ENCODE measurements at regions not wholly inside any gene's neighbourhood (a gene's known extent, or its start where the extent isn't known, plus 50 kb on each side); places are given as distances from the start of the nearest gene placed in this dataset.

DNA sequence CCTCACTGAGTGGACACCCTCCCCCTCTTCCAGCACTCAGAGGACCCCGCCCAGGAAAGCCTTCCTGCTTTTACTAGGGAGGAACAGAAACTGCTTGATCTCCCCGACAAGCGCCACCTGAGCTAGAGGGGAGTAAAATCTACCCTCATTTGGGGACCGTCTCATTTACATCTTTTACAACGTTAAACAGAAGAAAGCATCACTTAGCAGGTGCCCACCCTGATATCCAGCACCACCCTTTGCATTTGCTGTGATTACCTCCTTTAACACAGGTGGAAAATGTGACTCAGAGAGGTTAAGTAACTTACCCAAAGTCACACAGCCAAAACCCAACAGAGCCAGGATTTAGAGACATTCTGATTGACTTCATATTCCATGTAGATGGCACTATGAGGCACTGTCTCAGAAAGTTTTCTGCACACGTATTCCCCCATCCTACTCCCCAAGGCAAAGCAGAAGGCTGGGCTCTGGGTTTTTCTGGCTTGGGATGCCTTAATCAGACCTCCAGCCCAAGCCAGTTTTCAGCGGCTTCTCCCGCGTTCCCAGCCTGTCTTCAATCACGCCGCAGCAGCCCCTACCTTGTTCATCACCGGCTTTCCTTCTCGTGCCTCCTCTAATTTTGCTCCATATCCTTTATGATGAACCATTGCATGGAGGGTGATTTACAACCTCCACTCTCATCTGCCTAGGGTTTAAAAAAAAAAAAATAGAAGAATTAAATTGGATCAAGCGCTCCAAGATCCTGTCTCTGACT lies 314.6 kb upstream of the PROK2 start:
- no peaks in the 10 kb centered on the region for H3K36me3 ChIP-seq (ENCODE audit: control insufficient read depth, insufficient read depth, low read length)
- peak overlapping the region; percentile 72 for H3K4me3 ChIP-seq (ENCODE audit: low read depth, low read length)
- H3K9me3 ChIP-seq (ENCODE audit: control insufficient read depth, insufficient read depth, low read length), result no peaks in the 10 kb centered on the region
- H3K9ac ChIP-seq (ENCODE audit: low read depth, low read length), result no peak overlapping the region
- H3K27me3 ChIP-seq (ENCODE audit: control insufficient read depth, insufficient read depth, low read length), result peaks cover 26% of the 10 kb centered on the region
- H3K4me1 ChIP-seq (ENCODE audit: control insufficient read depth, insufficient read depth, low read length), result no peaks in the 10 kb centered on the region

DNA sequence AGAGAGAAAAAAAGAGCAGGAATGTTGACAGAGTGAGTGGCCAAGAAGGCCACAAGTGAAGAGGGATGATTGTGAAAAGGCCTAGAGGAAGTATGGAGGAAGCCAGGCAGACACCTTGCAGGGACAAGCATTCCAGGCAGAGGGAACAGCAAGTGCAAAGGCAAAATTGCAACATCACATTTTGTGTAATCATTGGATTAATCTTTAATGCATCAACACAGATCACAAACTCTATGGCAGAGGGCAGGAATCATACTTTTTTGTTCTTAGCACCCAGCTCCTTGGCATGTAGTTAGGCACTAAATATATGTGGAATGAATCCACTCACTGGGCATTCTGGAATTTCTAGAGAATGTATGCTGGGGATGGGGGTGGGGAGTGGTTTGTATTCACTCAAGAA lies 312.1 kb upstream of the PROK2 start:
- Histone ChIP-seq H3K27me3 (ENCODE audit: control insufficient read depth, insufficient read depth, low read length) (peaks cover 23% of the 10 kb centered on the region), H3K4me3 (ENCODE audit: low read depth, low read length) (no peak overlapping the region), H3K4me1 (ENCODE audit: control insufficient read depth, insufficient read depth, low read length) (no peaks in the 10 kb centered on the region), H3K9ac (ENCODE audit: low read depth, low read length) (no peak overlapping the region), H3K9me3 (ENCODE audit: control insufficient read depth, insufficient read depth, low read length) (no peaks in the 10 kb centered on the region), H3K36me3 (ENCODE audit: control insufficient read depth, insufficient read depth, low read length) (no peaks in the 10 kb centered on the region)

DNA sequence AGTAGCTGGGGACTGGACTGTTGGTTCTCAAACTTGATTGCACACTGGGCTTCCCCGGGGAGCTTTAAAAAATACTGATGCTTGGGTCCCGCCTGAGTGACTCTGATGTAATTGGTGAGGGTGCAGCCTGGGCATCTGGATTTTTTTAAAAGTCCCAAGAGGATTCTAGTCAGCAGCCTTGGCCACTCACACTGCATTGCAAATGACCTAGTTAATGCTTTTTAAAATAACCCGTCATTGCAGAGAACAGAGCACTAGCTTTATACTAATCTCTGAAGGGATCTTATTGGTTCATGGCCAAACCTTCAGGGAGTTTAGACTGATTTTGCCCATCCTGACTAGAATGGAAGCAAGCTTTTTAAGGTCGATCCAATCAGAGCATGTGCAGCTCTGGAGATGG lies 310.6 kb upstream of the PROK2 start:
- H3K27me3 ChIP-seq (ENCODE audit: control insufficient read depth, insufficient read depth, low read length), result peaks cover 11% of the 10 kb centered on the region
- no peak overlapping the region for H3K4me3 ChIP-seq (ENCODE audit: low read depth, low read length)
- no peak overlapping the region for H3K9ac ChIP-seq (ENCODE audit: low read depth, low read length)
- no peaks in the 10 kb centered on the region for H3K36me3 ChIP-seq (ENCODE audit: control insufficient read depth, insufficient read depth, low read length)
- no peaks in the 10 kb centered on the region for H3K4me1 ChIP-seq (ENCODE audit: control insufficient read depth, insufficient read depth, low read length)
- no peaks in the 10 kb centered on the region for H3K9me3 ChIP-seq (ENCODE audit: control insufficient read depth, insufficient read depth, low read length)

DNA sequence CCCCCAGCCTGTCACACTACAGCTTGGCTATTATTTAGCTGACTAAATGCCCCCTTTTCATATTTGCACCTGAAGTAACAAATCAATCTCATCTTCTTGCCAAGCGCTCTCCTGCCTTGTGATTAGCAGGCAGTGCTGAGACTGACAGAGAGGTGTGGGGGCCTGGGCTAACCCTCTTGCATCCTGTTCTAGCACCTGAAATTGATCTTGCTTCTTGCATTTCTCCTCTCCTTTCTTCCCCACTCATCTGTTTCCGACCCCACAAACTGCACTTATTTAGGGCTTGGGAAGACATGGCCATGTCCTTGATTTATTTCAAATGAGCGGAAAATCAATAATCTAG lies 309.0 kb upstream of the PROK2 start:
- Histone ChIP-seq H3K4me3 (ENCODE audit: low read depth, low read length) (no peak overlapping the region), H3K27me3 (ENCODE audit: control insufficient read depth, insufficient read depth, low read length) (peaks cover 2% of the 10 kb centered on the region), H3K36me3 (ENCODE audit: control insufficient read depth, insufficient read depth, low read length) (no peaks in the 10 kb centered on the region), H3K9me3 (ENCODE audit: control insufficient read depth, insufficient read depth, low read length) (no peaks in the 10 kb centered on the region), H3K4me1 (ENCODE audit: control insufficient read depth, insufficient read depth, low read length) (no peaks in the 10 kb centered on the region), H3K9ac (ENCODE audit: low read depth, low read length) (no peak overlapping the region)

DNA sequence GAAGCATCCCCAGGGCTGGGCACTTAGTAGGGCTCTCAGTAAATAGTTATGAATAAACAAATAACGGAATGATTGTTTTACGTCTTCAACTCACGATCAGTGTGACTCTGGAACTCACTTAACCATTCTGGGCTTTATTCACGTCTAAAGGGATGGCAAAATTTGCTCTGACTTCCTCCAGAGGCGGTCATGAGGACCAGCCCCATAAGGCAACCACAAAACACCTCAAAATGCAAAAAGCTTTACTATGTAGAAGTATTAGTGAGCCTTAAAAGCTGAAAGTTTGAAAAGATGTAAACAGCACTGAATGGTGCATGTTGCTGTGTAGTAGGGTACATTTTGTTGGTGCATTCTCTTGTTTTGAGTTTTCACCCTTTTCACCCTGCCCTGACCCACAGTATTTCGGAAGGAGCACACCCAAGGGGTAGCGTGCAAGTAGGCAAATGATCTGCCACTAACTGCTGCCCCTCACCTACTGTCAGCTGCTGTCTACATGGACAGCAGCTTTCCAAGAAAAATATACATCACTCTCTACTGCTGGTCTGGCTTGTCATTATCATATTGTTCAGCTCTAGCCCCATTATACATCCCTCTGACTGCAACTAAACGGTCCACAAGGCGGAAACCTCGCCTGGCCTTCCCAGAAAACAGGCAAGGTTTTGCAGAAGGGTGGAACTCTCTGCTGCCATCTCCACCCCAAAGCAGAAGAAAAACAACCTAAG lies 308.5 kb upstream of the PROK2 start:
- H3K9ac ChIP-seq (ENCODE audit: low read depth, low read length), result no peak overlapping the region
- H3K4me3 ChIP-seq (ENCODE audit: low read depth, low read length), result no peak overlapping the region
- no peaks in the 10 kb centered on the region for H3K4me1 ChIP-seq (ENCODE audit: control insufficient read depth, insufficient read depth, low read length)

DNA sequence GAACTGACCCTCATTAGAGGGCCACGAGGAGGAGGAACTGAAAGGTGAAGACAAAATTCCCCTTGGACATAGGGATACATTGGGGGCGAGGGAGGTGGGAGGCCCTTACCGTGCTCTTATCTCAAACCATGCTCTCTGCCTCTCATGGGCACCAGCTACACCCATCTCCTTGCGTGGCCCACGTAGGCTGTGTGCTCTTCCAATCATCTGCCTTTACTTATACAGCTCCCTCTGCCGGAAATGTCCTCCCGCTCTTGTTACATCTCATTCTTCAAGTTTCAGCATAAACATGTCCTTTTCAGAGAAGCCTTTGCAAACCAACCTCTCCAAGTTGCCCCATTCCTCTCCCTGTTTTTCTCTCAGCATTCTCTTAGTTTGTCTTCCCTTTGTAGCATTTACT lies 307.8 kb upstream of the PROK2 start:
- no peak overlapping the region for H3K4me3 ChIP-seq (ENCODE audit: low read depth, low read length)

More for the DNA sequence above, 308.5 kb upstream of the PROK2 start:
- H3K27me3 ChIP-seq (ENCODE audit: control insufficient read depth, insufficient read depth, low read length), result peaks cover 2% of the 10 kb centered on the region
- no peaks in the 10 kb centered on the region for H3K9me3 ChIP-seq (ENCODE audit: control insufficient read depth, insufficient read depth, low read length)
- H3K36me3 ChIP-seq (ENCODE audit: control insufficient read depth, insufficient read depth, low read length), result no peaks in the 10 kb centered on the region

DNA sequence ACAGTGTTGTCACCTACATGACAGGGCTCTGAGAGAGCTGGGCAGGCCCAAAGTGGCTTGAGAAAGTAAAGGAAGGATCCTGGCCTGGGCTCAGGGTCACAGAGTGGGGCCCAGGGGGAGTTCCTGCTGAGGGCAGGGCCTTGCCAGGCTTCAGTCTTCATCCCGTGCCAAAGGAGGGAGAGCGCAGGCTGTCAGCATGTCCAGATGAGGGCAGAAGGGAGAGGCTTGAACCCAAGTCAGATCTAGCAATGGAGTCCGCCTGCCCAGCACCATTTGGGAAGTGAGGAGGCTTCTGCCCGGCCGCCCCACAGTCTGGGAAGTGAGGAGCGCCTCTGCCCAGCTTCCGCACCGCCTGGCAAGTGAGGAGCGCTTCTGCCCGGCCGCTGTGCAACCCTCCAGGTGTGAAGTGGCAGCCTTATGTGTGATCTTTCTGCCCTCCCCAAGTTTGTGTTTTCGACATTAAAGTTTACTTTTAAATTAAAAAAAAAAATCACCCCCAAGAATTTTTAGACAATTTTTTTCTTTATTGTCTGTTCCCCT lies 303.6 kb upstream of the PROK2 start:
- no peaks in the 10 kb centered on the region for H3K27me3 ChIP-seq (ENCODE audit: control insufficient read depth, insufficient read depth, low read length)
- no peaks in the 10 kb centered on the region for H3K9me3 ChIP-seq (ENCODE audit: control insufficient read depth, insufficient read depth, low read length)
- H3K36me3 ChIP-seq (ENCODE audit: control insufficient read depth, insufficient read depth, low read length), result no peaks in the 10 kb centered on the region
- no peak overlapping the region for H3K9ac ChIP-seq (ENCODE audit: low read depth, low read length)
- H3K4me1 ChIP-seq (ENCODE audit: control insufficient read depth, insufficient read depth, low read length), result no peaks in the 10 kb centered on the region
- H3K4me3 ChIP-seq (ENCODE audit: low read depth, low read length), result no peak overlapping the region

More for the DNA sequence above, 307.8 kb upstream of the PROK2 start:
- H3K9ac ChIP-seq (ENCODE audit: low read depth, low read length), result no peak overlapping the region
- peaks cover 2% of the 10 kb centered on the region for H3K27me3 ChIP-seq (ENCODE audit: control insufficient read depth, insufficient read depth, low read length)
- no peaks in the 10 kb centered on the region for H3K9me3 ChIP-seq (ENCODE audit: control insufficient read depth, insufficient read depth, low read length)
- H3K36me3 ChIP-seq (ENCODE audit: control insufficient read depth, insufficient read depth, low read length), result no peaks in the 10 kb centered on the region
- H3K4me1 ChIP-seq (ENCODE audit: control insufficient read depth, insufficient read depth, low read length), result no peaks in the 10 kb centered on the region

DNA sequence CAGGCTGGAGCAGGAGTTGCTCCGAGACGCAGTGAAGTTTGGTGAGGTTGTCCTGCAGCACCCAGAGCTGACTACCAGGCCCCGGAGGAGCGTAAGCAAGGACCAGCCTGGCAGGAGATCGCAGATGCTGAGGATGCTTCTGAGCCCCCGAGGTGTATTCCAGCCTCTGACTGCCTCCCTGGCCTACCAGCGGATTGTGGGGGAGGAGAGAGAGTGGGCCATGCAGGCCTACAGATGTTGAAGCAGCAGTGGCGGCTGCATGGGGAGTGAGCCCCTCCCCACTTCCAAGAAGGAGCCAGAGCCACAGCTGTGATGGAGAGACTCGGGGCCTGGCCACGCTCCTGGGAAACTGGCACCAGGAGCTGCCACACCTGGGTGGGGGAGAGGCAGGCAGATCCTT lies 302.5 kb upstream of the PROK2 start:
- H3K36me3 ChIP-seq (ENCODE audit: control insufficient read depth, insufficient read depth, low read length), result no peaks in the 10 kb centered on the region
- no peaks in the 10 kb centered on the region for H3K27me3 ChIP-seq (ENCODE audit: control insufficient read depth, insufficient read depth, low read length)
- H3K9me3 ChIP-seq (ENCODE audit: control insufficient read depth, insufficient read depth, low read length), result no peaks in the 10 kb centered on the region
- no peak overlapping the region for H3K4me3 ChIP-seq (ENCODE audit: low read depth, low read length)
- H3K4me1 ChIP-seq (ENCODE audit: control insufficient read depth, insufficient read depth, low read length), result no peaks in the 10 kb centered on the region
- no peak overlapping the region for H3K9ac ChIP-seq (ENCODE audit: low read depth, low read length)

DNA sequence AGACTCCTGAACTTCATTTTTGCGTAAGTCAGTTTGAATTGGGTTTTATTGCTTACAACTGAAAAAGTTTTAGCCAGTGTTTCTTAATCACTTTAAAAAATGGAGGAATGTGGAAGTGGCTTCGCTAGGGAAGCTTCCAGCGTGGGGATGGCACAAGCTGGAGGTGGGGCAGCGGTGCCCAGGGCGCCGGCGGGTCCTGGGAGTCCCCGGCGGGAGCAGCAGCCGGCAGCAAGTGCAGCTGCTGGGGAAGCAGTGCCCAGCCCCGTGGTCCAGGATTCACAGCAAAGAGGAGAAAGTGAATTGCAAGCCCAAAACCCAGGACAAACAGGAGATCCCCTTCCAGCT lies 301.8 kb upstream of the PROK2 start:
- Histone ChIP-seq H3K27me3 (ENCODE audit: control insufficient read depth, insufficient read depth, low read length) (no peaks in the 10 kb centered on the region), H3K9me3 (ENCODE audit: control insufficient read depth, insufficient read depth, low read length) (no peaks in the 10 kb centered on the region), H3K9ac (ENCODE audit: low read depth, low read length) (no peak overlapping the region), H3K36me3 (ENCODE audit: control insufficient read depth, insufficient read depth, low read length) (no peaks in the 10 kb centered on the region), H3K4me1 (ENCODE audit: control insufficient read depth, insufficient read depth, low read length) (no peaks in the 10 kb centered on the region), H3K4me3 (ENCODE audit: low read depth, low read length) (no peak overlapping the region)

DNA sequence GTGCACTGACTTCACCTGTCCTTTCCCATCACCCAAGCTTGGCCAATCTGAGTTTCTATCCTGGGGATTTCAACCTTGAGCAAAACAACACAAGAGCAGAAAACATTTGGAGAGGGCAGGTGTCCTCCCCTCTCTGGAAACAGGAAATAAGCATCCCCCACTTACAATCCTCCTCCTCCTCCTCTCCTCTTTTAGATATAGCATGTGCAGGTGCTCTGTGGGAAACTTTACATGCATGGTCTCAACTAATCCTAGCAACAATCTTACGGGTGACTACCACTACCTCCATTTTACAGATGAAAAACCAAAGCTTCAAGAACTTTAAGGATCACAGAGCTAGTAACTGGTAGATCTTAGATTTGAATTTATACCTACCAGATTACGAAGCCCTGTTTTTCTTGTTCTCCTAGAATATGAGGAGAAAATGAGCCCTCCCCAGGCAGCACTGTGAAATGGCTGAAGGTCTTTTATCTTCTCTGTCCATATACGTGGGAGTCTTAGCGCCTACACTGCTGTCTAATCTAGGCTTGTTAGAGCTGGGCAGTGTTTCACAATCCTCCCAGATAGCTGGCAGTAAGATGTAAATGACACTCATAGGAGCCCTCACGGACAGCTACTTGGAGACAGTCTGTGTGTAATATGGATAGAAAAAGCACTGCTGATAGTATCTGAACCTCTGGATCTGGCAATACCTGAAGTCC lies 301.2 kb upstream of the PROK2 start:
- no peak overlapping the region for H3K4me3 ChIP-seq (ENCODE audit: low read depth, low read length)
- no peaks in the 10 kb centered on the region for H3K36me3 ChIP-seq (ENCODE audit: control insufficient read depth, insufficient read depth, low read length)
- H3K9me3 ChIP-seq (ENCODE audit: control insufficient read depth, insufficient read depth, low read length), result no peaks in the 10 kb centered on the region
- no peaks in the 10 kb centered on the region for H3K4me1 ChIP-seq (ENCODE audit: control insufficient read depth, insufficient read depth, low read length)
- no peaks in the 10 kb centered on the region for H3K27me3 ChIP-seq (ENCODE audit: control insufficient read depth, insufficient read depth, low read length)
- H3K9ac ChIP-seq (ENCODE audit: low read depth, low read length), result no peak overlapping the region

DNA sequence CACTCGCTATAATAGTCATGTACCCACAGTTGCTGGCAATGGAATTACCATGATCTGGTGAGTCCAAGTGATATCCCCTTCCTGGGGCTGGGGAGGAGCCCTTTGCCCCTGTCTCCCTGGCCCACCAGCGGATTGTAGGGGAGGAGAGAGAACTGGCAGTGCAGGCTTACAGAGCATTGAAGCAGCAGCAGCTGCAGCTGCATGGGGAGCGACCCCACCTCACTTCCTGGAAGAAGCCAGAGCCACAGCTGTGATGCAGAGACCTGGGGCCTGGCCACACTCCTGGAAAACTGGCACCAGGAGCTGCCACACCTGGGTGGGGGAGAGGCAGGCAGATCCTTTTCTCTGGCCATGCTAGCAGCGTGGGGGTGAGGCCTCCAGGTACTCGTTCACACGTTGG lies 300.1 kb upstream of the PROK2 start:
- no peaks in the 10 kb centered on the region for H3K27me3 ChIP-seq (ENCODE audit: control insufficient read depth, insufficient read depth, low read length)
- H3K4me1 ChIP-seq (ENCODE audit: control insufficient read depth, insufficient read depth, low read length), result no peaks in the 10 kb centered on the region
- no peaks in the 10 kb centered on the region for H3K9me3 ChIP-seq (ENCODE audit: control insufficient read depth, insufficient read depth, low read length)
- no peak overlapping the region for H3K4me3 ChIP-seq (ENCODE audit: low read depth, low read length)
- H3K36me3 ChIP-seq (ENCODE audit: control insufficient read depth, insufficient read depth, low read length), result no peaks in the 10 kb centered on the region
- H3K9ac ChIP-seq (ENCODE audit: low read depth, low read length), result no peak overlapping the region
